Jurkat, Clone E6-1 (cell line): ENCODE measurements at regions not wholly inside any gene's neighbourhood (a gene's known extent, or its start where the extent isn't known, plus 50 kb on each side); places are given as distances from the start of the nearest gene placed in this dataset.
A peak's percentile ranks its signal among the peaks of the same experiment; 100 is the strongest.
"Not testable (repeated sequence)": the region's sequence is repeated elsewhere in the genome, so short reads cannot be mapped to it uniquely, and the experiment has no call there.

Source experiments
- DNase-seq: peaks from one replicate; pipeline ENCODE4 v3.0.0-alpha.2; 2011; ENCODE audit warnings: low read depth, low spot score
- H3K4me3 ChIP-seq: 2 replicates; pipeline ENCODE4 v1.5.1; 2011; ENCODE audit warnings: mild to moderate bottlenecking, low read length, control low read depth, moderate library complexity

DNA sequence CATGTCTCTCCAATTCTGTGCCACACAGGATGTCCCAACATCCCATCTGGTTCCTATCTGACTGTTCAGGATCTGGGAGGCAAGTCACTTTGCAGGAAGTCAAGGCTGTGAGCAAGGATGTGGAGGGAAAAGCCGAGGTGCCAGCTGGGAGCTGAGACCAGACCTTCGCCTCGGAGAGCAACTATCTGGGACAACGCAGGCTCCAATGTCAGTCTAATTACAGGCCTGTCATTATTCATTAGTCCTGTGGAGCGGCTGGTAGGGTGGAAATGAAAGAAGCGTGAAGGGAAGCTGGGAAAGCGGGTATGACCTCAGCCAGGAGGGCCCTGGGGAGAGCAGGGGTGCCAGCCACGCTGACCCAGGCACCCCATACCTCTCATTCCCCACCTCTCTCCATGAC is 147.3 kb downstream of the UNC5CL start:
- no peak overlapping the region for H3K4me3 ChIP-seq
- DNase-seq, result no peak

DNA sequence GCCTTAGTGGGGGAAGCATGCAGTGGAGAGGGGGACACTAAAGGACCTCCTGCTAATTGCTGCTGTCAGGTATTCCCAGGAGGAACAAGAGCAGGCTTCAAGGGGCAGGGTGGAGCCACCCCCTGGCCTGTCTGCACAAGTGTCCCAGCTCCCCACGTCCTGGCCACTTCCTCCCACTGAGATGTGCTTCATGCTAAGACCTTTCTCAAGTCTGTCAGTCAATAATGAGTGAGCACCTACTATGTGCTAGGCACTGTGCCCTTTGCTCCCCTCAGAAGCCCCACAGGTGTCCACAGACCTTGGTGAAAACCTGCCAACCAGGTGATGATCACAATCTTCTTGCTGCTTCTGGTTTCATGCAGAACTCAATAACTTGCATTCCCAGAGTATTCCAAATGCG is 147.9 kb downstream of the UNC5CL start:
- H3K4me3 ChIP-seq, result no peak overlapping the region

DNA sequence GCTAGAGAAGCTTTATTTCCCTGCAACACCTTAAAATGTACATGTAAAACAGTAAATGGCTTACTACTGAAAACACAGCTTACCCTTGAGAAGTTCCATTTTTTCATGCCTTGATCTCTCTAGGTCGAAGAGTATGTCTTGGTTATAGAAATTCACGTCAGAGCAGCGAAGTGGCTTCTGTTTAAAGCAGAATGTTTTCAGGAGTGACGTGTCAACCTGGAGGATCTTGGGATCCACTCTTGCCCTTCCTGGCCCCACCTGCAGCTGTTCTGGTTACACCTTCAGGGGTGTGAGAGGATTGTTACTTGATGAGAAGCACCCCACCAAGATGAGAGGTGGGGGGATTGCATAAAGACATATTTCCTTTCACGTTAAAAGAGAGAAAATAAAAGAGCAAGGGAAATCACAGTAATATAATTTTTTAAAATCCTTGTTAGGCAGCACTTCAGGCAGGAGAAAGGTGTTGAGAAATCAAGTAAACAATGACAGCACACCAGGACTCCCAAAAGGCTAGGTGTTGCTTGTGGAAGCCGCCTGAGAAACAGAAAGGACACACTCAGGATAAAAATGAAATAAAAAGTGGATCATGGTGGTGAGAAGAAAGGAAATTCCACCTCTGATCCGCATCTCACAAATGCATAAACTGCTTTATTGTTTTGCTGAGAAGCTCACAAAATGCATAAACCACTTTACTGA is 149.7 kb downstream of the UNC5CL start:
- DNase-seq, result no peak
- no peak overlapping the region for H3K4me3 ChIP-seq

More for the DNA sequence above, 147.9 kb downstream of the UNC5CL start:
- DNase-seq, result no peak

DNA sequence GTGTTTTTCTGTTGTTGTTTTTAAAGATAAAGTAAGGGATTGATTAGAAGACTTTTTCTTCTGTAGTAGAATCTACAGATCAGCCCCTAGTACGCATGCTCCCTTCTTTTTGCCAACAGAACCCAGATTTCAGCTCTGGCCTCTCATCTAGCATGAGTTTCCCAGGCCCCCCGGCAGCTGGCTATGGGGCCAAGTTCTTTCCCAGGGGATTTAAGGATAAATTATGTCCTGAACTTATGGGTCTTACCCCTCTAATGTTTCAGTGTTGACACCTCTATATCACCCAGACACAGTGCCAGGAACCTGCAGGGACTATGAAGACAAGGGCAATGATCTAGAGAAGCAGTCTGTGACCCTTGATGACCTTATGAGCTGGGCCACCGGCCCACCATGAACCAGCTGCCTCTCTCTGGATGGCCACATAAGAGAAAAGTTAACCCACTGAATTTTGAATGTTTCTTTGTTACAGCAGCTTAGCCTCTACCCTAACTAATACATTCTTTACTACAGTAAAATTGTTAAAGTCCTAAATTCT is 150.5 kb downstream of the UNC5CL start:
- no peak for DNase-seq
- H3K4me3 ChIP-seq, result no peak overlapping the region

DNA sequence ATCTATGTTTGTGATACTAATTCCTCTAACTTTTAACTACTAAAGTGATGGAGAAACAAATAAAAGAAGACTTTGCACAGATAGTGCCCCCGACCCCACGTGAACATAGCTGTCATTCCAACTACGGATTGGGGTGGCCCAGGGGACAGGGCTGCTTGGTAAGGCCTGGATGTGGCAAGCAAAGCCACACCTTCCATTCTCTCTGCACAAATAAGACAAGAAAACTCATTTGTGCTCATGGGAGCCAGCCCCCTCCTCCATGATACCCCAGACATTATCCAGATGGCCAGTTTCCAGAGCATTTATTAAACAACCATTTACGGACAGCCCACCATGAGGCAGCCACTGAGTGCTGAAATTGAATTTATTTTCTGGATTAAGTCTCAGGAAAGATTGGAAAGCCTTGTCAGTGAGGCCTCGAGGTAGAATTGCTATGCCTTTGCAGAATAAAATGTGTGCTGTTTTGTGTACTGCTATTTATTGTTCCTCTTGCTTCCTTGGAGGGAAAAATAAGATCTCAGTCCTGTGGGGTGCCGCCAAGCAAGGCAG is 151.2 kb downstream of the UNC5CL start:
- no peak overlapping the region for H3K4me3 ChIP-seq
- DNase-seq, result no peak

DNA sequence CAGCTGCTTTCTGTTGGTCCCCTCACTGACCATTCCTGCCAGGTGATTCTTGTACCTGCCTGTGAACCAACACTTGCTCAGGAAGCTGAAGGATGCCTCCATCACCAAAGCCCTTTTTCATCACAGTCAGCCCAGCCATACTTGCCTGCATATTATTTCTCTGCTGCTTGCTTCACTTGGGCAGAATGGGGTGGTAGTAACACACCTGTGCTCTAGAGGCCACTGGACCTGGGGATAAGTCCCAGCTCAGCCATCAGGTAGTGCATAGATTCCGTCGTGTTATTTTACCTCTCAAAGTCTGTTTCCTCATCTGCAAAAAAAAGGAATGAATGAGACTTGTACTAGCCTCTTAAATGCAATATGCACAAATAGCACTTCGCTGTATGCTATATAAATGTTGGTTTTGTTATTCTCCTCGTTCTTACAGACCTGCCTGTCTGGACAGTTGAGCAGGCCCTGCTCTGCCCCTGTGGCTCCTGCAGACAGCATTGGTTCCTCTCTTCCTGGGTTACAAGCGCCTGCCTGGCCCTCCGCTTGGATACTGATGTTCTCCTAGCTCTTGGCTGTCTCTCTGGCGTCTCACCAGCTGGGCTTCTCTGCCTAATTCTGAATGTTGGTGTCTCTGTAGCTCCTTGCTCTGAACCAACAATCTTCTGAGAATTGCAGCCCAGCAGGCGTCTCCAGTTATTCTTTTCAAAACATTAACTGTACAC is 151.8 kb downstream of the UNC5CL start:
- H3K4me3 ChIP-seq, result no peak overlapping the region
- DNase-seq, result no peak

DNA sequence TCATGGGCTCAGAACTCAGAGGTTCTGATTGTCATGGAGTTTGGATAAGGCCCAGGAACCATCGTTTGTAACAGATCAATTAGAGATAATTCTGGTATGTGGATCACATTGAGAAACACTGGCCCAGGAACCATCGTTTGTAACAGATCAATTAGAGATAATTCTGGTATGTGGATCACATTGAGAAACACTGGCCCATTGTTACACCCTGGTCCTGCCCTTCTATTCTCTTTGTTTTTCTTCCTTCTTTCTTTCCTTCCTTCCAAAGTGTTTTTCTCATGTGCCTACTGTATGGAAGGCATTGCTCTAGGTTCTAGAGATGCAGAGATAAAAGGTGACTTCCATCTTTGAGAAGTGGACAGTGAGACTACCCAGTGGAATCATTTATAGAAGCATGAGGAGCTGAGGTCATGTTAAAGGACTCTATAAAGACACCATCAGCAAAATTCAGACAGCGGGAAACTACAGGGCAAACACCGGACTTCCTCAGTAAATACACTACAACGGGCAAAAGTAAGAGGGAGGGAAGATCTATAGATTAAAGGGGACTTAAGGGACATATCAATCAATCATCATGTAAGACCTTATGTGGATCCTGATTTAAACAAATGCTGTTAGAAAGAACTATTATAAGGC is 153.8 kb downstream of the UNC5CL start:
- H3K4me3 ChIP-seq, result no peak overlapping the region
- DNase-seq, result no peak

DNA sequence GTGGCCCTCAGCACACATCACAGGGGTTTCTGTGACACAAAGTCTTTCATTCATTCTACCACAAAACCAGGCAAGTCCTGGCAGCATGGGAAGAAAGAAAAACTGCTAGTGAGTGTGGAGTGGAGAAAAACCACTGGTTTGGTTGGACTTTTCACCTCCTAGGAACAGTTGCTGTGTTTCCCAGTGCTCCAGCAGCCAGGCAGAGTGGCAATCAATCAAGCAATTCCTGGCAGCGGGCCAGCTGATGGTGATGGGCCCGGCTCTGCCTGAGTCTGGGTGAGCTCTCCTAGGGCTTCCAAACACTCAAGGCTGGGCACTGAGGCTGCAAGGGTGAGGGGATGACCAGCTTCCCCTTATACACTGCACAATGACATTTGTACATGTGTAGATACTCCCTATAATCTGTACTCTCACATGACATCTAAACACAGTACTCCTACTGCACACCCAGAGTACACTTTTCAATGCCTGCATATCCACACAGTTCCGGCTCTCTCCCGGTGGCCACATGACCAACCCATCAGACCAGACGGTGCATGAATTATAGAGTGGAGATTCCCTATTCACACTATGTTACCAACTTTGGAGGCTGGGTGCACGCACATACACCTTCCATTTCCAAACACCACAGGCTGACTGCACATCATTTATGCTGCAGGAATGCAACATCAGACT is 156.6 kb downstream of the UNC5CL start:
- no peak overlapping the region for H3K4me3 ChIP-seq

DNA sequence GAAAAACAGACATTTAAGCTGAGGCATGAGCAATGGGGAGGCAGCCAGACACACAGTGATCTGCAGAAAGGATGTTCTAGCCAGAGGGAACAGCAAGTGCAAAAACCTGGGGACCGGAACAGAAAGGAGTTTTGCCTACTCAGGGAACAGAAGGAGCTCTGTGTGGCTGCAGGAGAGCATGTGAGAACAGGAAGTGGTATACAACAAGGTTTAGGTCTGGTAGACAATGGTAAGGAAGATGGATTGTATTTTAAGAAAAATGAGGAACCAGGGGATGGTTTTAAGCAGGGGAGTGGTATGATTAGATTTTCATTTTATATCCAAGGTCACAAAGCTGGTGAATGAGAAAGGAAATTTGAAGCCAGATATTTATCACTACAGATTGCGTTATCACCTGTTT is 157.5 kb downstream of the UNC5CL start:
- no peak overlapping the region for H3K4me3 ChIP-seq
- peak; percentile 52 for DNase-seq

More for the DNA sequence above, 156.6 kb downstream of the UNC5CL start:
- peak; percentile 1 for DNase-seq

DNA sequence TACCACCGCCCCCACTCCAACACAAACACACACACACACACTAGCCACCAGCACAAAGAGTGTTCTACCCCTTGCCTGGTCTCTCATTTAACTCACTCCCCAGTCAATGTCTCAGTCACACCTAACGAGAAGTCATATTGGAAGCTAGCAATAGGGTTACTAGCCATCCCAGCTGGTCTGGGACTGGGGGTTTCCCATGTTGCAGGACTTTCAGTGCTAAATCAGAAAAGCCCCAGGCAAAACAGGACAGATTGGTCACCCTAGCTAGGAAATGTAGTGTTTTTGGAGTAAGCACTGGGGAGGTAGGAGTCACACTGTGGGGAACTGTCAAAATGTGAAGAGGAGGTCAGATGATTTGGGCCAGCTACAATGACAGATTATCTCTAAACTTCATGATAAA is 158.1 kb downstream of the UNC5CL start:
- DNase-seq, result no peak
- H3K4me3 ChIP-seq, result no peak overlapping the region

DNA sequence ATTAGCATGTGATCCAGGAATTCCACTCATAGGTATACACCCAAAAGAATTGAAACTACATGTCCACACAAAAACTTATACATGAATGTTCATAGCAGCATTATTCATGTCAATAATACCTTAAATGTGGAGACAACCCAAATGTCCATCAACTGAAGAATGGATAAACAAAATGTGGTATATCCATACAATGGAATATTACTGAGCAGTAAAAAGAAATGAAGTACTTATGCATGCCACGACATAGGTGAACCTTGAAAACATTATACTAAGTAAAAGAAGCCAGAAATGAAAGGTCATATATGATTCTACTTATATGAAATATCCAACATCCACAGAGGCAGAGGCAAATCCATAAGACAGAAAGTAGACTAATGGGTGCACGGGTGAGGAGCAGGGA is 159.9 kb downstream of the UNC5CL start:
- H3K4me3 ChIP-seq, result no peak overlapping the region
- no peak for DNase-seq

DNA sequence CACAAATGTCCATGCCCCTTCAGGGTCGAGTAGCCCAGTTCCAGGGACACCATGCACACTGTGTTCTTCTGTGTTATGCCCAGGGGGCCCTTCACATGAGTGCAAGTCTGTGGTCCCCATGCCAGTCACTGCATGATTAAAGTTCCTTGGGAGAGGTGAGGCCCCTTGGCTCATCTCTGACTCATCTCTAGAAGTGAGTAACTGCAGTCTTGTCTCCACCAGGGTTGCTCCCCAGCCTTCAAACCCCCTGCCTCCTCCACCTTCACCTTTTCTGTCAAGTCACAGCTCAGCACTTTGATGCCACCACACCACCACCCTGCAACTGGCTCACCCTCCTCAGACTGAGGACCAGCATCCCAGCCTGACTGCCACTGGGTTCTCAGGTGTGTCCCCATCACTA is 161.7 kb downstream of the UNC5CL start:
- H3K4me3 ChIP-seq, result no peak overlapping the region
- DNase-seq, result no peak

DNA sequence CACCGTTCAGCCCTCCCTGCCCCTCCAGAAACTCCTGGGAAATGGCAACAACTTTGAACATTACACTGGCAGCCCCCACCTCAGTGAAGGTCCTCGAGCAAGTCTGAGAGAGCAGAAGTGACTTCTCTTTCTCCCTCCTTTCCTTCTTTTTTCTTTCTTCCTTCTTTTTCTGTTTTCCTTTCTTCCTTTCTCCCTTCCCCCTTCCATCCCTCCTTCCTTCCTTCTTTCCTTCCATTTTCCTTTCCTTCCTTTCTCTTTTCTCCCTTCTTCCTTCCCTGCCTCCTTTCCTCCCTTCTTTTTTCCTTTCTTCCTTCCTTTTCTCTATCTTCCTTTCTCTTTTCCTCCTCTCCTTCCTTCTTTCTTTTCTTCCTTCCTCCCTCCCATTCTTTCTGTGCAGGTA is 162.7 kb downstream of the UNC5CL start:
- no peak overlapping the region for H3K4me3 ChIP-seq
- DNase-seq, result no peak

DNA sequence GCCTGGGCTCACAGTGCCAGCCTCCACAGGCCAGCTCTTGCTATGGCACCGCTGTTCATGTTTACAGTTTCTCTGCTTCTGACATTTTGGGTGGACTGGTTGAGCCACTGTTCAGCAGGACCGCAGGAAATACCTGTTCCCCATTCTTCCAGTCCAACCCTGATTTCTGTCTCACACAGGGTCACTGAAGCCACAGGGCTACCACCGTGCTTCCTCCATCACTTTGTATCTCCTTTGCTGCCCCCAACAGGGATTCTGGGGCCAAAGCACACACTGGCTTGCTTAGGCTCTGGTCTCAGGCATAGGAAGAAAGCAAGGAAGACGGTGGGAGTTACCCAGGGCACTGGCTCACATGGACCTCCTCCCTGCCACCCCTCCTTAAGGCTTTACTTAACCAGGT is 164.5 kb downstream of the UNC5CL start:
- H3K4me3 ChIP-seq, result no peak overlapping the region
- DNase-seq, result no peak

DNA sequence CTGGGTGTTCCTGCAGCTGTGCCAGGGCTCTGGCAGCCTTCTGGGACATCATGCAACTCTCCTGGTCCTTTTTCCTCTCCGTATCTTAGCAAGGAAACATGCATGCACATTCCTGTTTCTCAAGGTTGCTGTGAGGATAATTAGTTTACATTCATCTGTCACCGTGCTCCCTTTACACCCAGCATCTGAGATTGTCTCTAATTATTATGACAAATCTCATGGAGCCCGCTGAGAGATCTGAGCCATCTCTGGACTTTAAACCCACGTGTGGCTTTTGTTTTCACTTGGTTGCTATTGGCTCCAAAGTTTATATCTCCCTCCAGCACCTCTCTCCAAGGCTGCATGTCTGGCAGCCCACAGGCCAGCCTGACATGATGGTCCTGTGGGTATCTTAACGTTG is 167.6 kb downstream of the UNC5CL start:
- no peak for DNase-seq
- H3K4me3 ChIP-seq, result no peak overlapping the region

DNA sequence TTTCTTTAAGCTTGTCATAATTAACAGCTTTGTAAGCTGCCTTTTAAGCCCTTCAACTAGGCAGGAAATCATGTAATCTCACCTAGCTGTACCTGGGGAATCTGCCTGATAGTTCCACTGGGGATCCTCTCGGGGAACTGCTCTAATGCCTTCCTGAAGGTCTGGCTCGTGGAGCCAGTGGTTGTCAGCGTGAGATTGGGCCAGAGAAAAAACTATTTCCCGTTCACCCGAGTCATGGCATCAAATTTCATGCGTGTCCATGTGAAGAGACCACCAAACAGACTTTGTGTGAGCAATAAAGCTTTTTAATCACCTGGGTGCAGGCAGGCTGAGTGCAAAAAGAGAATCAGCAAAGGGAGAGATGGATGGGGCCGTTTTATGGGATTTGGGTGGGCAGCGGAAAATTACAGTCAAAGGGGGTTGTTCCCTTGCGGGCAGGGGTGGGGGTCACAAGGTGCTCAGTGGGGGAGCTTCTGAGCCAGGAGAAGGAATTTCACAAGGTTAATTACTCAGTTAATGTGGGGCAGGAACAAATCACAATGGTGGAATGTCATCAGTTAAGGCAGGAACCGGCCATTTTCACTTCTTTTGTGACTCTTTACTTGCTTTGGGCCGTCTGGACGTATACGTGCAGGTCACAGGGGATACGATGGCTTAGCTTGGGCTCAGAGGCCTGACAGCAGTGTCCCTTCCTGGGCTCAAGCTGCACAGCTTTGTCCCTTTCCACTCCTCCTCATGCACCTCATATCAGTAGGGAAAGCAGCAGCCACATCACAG is 170.7 kb downstream of the UNC5CL start:
- not testable (repeated sequence) for H3K4me3 ChIP-seq, DNase-seq

DNA sequence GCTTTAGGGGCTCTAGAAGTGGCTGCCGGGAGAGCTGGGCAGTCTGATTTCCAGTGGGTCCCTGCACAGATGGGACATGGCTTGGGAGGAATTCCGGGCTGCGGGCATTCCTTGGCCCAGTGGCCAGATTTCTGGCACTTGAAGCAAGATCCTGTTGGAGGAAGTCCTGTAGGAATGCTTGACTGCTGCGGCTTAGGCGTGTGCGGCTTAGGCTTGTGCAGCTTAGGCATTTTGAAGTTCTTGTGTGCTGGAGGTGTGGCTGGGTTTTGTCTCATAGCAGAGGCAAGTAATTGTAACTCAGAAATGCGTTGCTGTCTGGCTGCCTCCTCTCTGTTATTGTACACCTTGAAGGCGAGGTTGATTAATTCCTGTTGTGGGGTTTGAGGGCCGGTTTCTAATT is 171.5 kb downstream of the UNC5CL start:
- not testable (repeated sequence) for DNase-seq

DNA sequence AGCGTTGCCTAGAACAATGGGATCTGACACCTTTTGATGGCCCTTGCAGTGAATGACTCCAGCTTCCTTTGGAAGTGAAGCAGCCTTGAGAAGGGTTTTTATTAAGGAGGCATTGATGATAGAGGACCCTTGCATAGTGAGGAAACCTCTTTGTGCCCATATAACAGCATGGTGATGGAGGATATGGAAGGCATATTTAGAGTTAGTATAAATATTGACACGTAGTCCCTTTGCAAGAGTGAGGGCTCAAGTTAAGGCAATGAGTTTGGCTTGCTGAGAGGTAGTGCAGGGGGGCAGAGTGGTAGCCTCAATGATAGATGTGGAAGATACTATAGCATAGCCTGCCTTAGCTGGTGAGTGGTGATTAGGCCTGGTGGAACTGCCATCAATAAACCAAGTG is 173.8 kb downstream of the UNC5CL start:
- not testable (repeated sequence) for DNase-seq, H3K4me3 ChIP-seq

More for the DNA sequence above, 171.5 kb downstream of the UNC5CL start:
- not testable (repeated sequence) for H3K4me3 ChIP-seq

DNA sequence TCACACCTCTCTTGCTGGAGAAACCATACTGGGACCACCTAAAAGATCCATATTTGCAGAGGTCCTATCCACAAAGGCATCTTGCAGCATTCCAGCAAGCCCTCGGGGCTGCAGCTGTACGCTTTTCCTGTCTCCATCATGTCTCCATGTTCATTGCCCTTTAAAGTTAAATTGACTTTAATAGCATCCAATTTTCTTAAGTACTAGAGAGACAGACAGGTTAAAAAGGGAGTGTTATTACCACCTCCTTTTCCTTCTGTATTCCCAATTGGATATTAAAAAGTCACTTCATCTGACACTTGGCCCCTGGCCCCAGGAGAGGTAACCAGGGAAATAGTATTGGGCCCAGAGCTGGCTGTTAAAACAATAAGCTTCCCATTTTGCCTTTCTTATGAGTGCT is 178.6 kb downstream of the UNC5CL start:
- H3K4me3 ChIP-seq, result no peak overlapping the region
- no peak for DNase-seq
